ENCODE measurements at regions not wholly inside any gene's neighbourhood (a gene's known extent, or its start where the extent isn't known, plus 50 kb on each side); places are given as distances from the start of the nearest gene placed in this dataset.

DNA sequence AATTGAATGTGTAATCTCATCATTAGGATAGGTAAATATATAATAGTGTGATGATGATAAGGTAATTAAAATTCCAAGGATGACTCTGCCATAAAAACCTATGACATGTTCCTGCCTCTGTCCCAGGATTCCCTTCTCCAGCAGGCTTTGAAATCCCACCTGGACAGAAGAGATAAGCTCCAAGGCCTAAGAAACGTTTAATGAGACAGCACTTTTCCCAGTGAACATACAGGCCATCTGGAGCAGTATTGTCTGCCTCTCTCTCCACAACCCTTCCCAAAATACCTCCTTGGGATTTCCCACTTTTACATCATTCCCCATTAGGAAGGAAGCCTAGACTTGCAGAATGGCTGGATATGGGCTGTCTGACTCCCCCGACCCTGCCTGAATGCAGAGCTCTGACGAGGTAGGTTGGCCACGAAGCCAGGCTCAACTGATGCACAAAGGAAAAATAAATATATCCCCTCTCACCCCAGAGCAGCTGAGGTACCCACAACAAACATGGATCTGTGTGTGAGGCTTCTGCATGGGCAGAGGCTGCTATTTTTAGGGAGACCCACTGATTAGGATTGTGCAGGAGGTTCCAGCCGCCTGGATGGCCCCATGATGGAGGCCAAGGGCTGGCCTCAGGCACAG lies 71.0 kb downstream of the TMPRSS5 start:
- intact Hi-C loops (cut with DNase I) = no loop called here

DNA sequence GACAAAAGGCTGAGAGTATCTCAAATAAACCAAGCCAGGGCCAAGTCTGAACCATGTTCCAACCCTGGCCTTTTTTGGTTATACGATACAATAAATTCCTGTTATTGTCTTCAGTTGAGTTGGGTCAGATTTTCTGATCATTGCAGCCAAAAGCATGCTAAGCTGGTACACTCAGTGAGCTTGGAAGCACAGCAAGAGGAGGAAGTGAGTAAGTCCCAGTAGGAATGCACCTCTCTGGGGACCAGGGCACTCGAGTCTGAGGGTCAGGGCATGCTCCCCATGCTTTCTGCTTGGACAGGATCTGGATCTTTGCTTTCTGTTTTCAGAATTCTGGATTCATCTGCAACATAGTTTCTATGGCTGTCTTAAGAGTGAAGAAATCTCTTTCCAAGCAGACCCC lies 73.1 kb downstream of the TMPRSS5 start:
- DNase-seq (ENCODE audit: low spot score) = no peak
- intact Hi-C loops (cut with DNase I) = no loop called here

More for the DNA sequence above, 71.0 kb downstream of the TMPRSS5 start:
- no peak for DNase-seq (ENCODE audit: low spot score)

DNA sequence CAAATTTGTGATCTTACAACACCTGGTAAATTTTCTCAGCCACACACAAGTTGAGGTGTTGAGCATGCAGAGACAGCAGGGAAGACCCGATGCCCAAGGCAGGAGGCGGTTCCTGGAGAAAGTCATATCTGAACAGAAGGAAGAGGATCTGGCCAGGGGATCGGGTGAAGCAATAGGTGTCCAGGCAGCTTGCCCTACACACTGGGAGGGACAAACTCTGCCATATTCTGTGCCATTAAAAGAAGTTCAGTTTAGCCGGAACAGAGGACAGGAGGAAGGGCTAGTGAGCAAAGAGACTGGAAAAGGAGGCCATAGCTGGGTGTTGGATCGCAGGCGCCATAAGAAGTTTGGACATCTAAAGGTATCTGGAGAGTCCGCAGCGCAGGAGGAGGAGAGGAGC lies 76.5 kb downstream of the TMPRSS5 start:
- intact Hi-C loops (cut with DNase I) = no loop called here
- DNase-seq (ENCODE audit: low spot score) = no peak

DNA sequence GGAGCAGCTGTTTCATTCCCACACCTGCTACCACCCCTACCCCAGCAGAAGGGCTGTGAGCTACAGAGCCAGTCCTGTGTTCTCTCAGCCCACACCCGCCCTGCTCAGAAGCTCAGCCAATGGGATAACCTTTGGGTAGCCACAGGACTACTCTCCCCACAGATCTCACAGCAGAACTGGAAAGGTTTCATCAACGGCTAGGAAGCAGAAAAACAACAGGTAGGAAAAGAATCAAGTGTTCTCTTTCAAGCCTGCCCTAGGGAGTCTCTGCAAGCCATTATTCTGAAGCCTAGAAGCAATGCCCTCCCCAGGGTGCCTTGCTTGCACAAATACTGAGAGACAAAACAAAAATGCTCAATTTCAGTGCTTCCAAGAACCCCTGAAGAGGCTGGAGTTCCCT lies 77.2 kb downstream of the TMPRSS5 start:
- no peak for DNase-seq (ENCODE audit: low spot score)
- intact Hi-C loops (cut with DNase I) = no loop called here

DNA sequence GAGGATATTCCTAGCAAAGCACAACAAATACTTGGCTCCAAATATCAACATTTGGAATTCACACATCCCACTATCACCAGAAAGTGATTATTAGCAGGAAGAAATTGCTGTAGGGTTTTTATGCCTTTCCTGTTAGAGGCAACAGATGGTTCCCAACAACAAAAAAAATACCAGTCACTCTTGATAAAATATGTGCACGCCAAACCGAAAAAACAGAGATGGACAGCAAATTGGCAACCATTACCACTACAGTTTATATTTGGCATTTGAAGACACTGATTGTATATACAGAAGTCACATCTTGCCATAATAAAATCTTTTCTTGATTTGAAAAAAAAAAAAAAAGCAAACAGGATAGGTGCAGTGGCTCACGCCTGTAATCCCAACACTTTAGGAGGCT lies 78.2 kb downstream of the TMPRSS5 start:
- intact Hi-C loops (cut with DNase I) = no loop called here
- DNase-seq (ENCODE audit: low spot score) = no peak

DNA sequence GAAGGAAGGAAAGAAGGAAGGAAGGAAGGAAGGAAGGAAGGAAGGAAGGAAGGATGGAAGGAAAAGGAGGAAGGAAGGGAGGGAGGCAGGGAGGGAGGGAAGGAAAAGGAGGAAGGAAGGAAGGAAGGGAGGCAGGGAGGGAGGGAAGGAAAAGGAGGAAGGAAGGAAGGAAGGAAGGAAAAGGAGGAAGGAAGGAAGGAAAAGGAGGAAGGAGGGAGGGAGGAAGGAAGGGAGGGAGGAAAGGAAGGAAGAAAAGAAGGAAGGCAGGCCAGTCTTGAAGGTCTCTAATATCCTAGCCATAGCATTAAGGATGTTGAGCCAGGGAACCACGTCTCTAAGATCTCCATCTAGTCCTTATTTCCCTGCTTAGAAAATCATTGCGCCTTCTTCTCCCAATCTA lies 78.8 kb downstream of the TMPRSS5 start:
- intact Hi-C loops (cut with DNase I) = no loop called here
- DNase-seq (ENCODE audit: low spot score) = no peak

DNA sequence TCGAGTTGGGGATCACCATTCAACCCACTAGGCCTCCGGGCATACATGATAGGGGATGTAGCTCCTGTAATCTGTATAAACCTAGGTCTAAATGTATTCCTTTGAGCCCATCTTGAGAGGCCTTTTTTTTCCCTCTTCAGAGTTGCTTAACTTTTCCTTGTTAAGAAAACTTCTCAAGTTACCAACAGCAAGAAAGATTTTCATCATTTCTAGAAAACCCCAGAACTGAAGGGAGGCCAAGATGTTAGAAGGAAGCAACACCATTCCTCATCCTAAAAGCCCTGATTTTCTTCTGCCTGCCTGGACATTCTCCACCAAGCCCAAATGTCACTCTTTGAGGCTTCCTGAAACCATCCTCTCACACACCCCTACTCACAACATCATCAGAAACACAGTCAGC lies 79.4 kb downstream of the TMPRSS5 start:
- intact Hi-C loops (cut with DNase I) = no loop called here
- DNase-seq (ENCODE audit: low spot score) = no peak

DNA sequence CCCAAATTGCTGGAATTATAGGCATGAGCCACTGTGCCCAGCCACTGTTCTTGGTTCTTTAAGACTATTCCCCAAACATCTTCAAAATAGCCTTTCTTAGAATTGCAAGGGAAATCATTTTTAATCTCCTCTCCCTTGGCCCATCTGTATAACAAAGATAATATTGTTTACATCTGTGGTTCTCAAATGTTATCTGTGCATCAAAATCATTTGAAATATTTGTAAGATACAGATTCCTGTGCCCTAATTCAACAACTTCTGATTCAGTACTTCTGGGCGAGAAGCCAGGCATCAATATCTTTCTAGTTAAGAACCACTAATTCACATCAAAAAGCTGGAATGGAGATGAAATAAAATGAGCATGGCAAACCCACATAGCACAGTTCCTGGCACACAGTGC lies 83.0 kb downstream of the TMPRSS5 start:
- no peak for DNase-seq (ENCODE audit: low spot score)
- intact Hi-C loops (cut with DNase I) = no loop called here

DNA sequence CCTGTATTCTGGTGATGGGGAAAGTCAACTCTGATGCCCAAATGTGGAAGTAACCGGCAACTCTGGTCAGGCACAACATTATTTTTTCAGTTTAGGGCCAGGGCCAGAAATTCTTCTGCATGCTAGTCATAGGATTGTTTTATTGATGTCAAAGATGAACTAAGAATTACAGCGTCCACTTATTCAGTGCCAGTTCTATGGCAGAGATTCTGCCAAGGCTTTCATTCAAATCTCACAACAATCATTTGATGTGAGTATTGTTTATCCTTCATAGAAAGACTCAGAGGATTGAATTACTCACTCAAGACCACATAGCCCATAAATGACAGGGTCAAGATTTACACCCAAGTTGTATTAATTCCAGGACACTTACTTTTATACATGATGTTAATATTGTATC lies 87.7 kb downstream of the TMPRSS5 start:
- no peak for DNase-seq (ENCODE audit: low spot score)
- intact Hi-C loops (cut with DNase I) = no loop called here

DNA sequence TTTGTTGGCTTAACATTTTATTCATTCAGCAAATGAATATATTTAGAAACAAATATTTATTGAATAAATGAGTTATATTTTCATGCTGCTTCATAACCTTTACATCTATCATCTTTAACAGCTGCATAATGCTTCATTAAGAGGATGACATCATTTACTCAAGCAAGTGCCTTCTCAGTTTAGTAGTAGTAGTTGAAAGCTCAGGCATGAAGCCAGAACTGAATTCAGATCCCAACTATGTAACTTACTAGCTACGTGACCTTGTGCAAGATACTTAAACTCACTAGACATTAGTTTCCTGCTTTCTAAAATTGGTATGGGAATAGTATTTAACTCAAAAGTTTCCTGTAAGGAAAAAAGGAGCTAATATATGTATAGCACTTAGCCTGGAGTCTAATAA lies 90.3 kb downstream of the TMPRSS5 start:
- no peak for DNase-seq (ENCODE audit: low spot score)
- intact Hi-C loops (cut with DNase I) = no loop called here

DNA sequence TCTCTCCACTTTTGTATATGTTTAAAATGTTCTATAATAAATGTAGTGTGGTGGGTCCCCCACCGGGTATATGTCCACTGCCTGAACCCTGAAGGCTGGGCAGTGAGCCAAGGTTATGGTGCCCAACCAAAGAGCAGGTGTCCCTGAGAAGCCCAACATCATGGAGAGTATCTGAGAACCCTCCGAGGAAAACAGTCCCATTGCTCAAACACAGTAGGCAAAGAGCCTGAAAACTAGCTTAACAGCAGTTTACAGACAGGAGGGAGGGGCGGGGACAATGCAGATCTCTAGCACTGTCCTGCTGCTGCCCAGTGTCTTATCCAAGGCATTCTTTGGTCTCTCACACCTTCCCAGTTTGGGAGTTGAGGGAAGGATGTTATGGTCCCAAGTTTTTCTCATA lies 91.0 kb downstream of the TMPRSS5 start:
- intact Hi-C loops (cut with DNase I) = no loop called here

DNA sequence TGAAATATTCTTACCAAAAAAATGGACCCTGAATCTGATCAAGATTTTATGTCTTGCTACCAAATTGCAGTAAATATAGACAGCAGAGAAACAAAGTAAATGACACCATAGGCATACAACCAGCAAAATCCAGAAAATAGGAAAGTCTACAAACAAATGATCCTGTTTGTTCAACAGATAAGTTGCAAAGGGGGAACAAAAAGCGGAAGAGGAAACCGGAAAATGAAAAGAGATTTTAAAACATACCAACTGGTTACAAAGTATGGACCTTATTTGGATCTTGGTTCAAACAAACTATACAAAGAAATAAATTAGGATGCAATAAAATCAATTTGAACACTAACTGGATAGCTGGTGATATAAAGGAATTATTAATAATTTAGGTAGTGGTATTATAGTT lies 92.0 kb downstream of the TMPRSS5 start:
- no peak for DNase-seq (ENCODE audit: low spot score)
- intact Hi-C loops (cut with DNase I) = no loop called here

More for the DNA sequence above, 91.0 kb downstream of the TMPRSS5 start:
- DNase-seq (ENCODE audit: low spot score) = no peak

DNA sequence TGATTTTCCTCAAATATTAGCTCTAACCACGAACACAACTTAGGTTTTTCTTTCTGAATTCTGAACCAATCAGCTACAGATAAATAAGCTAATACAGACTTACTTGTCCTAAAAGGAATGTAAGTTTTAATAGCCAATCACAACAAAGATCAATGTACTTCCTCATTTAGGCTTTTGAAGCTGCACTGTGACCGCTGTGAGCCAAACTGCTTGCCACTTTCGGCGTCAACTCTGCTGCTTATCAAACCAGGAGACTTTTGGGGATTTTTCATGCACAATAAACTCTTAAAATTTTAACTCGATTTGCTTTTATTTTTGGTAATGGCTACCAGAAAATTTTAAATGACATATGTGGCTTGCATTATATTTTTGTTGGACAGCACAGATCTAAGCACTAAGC lies 92.5 kb downstream of the TMPRSS5 start:
- no peak for DNase-seq (ENCODE audit: low spot score)
- intact Hi-C loops (cut with DNase I) = no loop called here

DNA sequence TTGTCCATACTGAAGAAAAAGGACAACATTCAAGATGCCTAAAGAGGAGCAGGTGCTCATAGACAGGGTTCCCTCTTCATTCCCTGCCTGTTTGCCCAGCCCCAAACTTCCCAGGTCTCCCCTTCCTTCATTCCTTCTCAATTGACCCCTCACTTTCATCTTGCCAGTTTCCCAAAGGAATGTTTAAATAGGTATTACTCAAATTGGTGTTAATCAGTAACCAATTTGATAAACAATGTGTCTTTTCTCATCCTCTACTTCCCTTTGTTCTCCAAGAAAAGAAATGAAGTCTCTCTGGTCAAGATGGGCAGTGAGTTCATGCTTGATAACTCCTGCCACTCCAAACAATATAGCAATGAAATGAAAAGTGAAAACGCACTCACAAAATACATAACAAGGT lies 101.9 kb downstream of the TMPRSS5 start:
- no peak for DNase-seq (ENCODE audit: low spot score)
- intact Hi-C loops (cut with DNase I) = no loop called here

DNA sequence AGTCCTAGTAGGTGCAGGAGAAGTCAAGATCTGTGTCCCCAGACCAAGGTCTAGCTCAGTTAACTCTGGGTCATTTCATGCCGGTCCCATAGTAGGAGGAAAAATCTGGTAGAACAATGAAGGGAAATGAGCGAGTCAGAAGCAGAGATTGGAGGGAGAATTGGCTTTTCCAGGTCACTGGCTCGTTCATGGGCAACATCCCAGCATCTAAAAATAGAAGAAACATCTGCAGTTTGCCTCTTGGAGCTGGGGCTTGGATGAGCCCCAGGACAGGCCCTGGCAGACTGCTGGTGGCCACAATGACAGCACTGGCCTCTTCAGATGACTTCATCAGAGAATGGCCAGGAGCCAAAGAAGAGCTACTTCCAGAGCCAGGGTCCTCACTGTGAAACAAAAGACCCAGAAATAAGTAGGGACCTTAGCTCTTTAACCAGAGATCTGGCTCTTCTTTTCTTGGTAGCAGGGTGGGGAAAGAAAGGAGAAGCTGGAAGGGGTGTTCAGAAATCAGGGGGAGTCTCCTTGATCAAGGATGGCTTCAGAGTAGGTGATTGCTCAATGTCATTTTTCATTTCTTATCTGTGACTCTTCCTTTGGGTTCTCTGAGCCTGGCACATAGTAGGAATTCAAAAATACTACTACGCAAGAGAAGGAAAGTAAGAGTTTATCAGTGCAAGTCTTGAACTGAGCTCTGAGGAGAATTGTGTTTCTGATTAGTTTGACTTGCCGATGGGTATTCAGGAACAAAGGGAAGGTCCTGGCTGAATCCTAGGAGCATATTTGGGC lies 102.6 kb downstream of the TMPRSS5 start:
- intact Hi-C loops (cut with DNase I) = no loop called here
- no peak for DNase-seq (ENCODE audit: low spot score)

DNA sequence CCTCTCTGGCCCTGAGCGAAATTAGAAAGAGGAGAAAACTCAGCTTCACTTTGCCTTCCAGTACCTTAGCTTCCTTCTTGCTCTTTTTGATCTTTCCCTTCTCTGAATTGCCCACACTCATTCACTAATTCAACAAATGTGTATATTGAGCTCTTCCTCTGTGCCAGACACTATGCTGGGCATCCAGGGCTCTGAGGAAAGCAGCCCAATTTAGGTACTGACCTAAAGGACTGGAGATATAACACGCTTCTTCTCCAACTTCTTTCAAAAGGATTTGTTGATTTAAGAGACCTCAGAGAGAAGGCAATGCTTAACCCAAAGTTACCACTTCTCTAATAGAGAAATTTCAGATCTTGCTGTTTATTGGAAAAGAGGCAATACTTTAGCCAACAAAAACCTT lies 103.6 kb downstream of the TMPRSS5 start:
- intact Hi-C loops (cut with DNase I) = no loop called here

DNA sequence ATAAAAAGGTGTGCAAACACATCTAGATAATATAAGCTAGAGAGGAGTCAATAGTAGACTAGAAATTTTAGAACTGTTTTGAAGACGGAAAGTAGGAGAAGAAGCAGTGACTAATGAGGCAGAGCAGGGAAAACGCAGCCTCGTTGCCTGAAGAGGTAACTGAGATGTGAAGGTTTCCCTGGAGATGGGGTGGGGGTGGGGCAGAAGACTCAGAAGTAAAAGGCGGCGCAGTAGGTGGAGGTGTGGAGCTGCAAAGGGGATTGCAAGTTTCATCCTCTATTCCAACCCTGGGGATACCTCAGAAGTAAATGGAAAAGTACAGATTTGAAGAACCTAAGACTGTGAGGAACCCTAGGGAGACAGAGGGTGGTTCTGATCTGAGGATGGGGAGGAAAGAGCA lies 109.5 kb downstream of the TMPRSS5 start:
- intact Hi-C loops (cut with DNase I) = no loop called here
- DNase-seq (ENCODE audit: low spot score) = no peak

More for the DNA sequence above, 103.6 kb downstream of the TMPRSS5 start:
- no peak for DNase-seq (ENCODE audit: low spot score)

DNA sequence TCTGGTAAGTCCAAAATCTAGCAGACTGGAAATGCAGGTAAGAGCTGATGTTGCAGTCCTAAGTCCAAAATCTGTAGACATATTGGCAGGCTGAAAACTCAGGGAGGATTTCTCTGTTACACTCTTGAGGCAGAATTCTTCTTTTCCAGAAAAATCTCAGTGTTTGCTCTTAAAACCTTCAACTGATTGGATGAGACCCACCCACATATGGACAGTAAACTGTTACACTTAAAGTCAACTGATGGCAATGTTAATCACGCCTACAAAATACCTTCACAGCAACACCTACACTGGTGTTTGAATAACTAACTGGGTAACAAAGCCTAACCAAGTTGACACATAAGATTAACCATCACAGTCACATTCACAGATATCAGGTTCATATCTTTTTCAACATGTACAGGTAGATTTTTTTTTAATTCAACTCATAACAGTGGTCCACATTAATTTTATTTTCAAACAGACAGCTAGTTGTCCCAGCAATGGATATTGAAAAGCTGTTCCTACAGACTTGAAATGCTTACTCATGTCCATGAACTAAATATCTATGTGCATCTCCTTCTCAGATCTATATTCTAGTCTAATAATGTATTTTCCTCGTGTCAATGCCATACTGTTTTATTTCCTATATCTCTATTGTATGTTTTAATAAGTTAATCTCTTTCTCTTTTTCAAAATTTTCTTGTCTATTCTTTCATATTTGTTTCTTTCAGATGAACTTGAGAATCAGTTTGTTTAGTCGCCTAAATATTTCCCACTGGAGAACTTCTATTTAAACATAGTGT lies 110.1 kb downstream of the TMPRSS5 start:
- DNase-seq (ENCODE audit: low spot score) = no peak
- intact Hi-C loops (cut with DNase I) = no loop called here

DNA sequence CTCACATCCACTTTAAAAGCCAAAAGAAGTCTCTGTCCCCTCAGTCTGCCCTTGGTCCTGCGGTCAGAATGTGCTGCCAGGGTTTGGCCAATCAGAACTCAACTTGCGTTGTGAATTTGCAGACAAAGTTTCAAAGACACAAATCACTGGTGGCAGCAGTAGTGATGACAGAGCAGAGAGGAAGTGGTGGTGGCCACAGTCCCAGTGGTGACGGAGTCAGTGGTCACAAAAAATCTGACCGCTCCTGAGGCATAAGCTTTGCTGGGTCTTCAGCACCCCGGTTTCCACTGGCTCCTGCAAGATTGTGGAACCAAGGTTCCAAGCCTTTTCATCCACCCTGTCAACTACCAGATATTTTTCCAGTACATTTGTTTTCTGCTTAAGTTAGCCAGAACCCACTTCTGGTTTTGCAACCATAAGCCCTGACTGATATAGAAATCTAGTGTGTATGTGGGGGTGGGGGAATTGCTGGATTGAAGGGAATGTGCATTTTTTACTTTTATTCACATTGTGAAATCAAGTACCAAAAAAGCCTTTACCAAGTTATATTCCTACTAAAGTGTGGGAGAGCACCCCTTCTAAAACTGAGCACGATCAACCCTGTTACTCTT lies 112.3 kb downstream of the TMPRSS5 start:
- no peak for DNase-seq (ENCODE audit: low spot score)
- intact Hi-C loops (cut with DNase I) = no loop called here

DNA sequence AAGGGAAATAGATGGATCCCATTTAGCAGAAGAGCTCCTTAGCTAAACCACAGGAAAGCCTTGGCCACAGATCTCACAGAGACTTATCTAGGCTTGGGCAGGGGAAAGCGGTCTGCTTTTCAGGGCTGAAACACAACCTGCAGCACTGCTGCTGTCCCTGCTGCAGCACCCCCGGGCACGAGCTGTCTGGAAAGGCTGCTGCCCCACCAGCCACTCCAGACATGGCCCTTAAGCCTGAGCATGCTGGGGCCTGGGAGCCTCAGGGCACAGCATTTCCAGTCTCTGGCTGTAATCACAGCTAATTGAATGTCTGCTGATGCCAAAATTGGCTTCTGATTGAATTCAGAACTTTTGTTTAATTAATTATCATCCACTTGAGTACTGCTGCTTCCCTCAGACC lies 115.0 kb downstream of the TMPRSS5 start:
- intact Hi-C loops (cut with DNase I) = no loop called here
- no peak for DNase-seq (ENCODE audit: low spot score)

All from cardiac septum (tissue), 1 donor.